ENCODE measurements at regions not wholly inside any gene's neighbourhood (a gene's known extent, or its start where the extent isn't known, plus 50 kb on each side); places are given as distances from the start of the nearest gene placed in this dataset.

GRCh38 chr5:56617998-56618397, 197.4 kb upstream of the MAP3K1 start:
- no peak for DNase-seq

GRCh38 chr5:56616454-56617160, 198.7 kb upstream of the MAP3K1 start:
- DNase-seq: peak; percentile 46

GRCh38 chr5:56615361-56616153, 199.8 kb upstream of the MAP3K1 start:
- peak; percentile 15 for DNase-seq

GRCh38 chr5:56612759-56613158, 202.6 kb upstream of the MAP3K1 start:
- DNase-seq: peak; percentile 41

GRCh38 chr5:56612353-56612752, 203.0 kb upstream of the MAP3K1 start:
- no peak for DNase-seq

GRCh38 chr5:56610093-56610698, 205.2 kb upstream of the MAP3K1 start:
- no peak for DNase-seq

GRCh38 chr5:56608217-56608925, 207.0 kb upstream of the MAP3K1 start:
- DNase-seq: no peak

- no peak for DNase-seq
Measured at GRCh38 chr5:56607551-56607950, 207.8 kb upstream of the MAP3K1 start.

GRCh38 chr5:56607074-56607473, 208.3 kb upstream of the MAP3K1 start:
- no peak for DNase-seq

GRCh38 chr5:56606192-56606591, 209.2 kb upstream of the MAP3K1 start:
- DNase-seq: no peak

- no peak for DNase-seq
Measured at GRCh38 chr5:56605231-56605630, 210.1 kb upstream of the MAP3K1 start.

- DNase-seq: no peak
Measured at GRCh38 chr5:56601641-56602071, 213.7 kb upstream of the MAP3K1 start.

GRCh38 chr5:56598941-56599340, 216.4 kb upstream of the MAP3K1 start:
- no peak for DNase-seq

GRCh38 chr5:56596155-56596554, 219.2 kb upstream of the MAP3K1 start:
- DNase-seq: no peak

- DNase-seq: no peak
Measured at GRCh38 chr5:56595566-56595965, 219.8 kb upstream of the MAP3K1 start.

GRCh38 chr5:56594792-56595191, 220.6 kb upstream of the MAP3K1 start:
- DNase-seq: no peak

- DNase-seq: no peak
Measured at GRCh38 chr5:56591081-56591480, 224.3 kb upstream of the MAP3K1 start.

- DNase-seq: no peak
Measured at GRCh38 chr5:56589481-56589860, 225.9 kb upstream of the MAP3K1 start.

GRCh38 chr5:56588636-56589480, 226.5 kb upstream of the MAP3K1 start:
- DNase-seq: no peak

GRCh38 chr5:56588131-56588487, 227.2 kb upstream of the MAP3K1 start:
- no peak for DNase-seq

GRCh38 chr5:56587381-56588130, 227.8 kb upstream of the MAP3K1 start:
- no peak for DNase-seq
